DND-41 (cell line): ENCODE measurements at regions not wholly inside any gene's neighbourhood (a gene's known extent, or its start where the extent isn't known, plus 50 kb on each side); places are given as distances from the start of the nearest gene placed in this dataset.

Experiments used
- ATAC-seq: fragments of 200-7000 bp; cut with Tn5 transposase; 3 replicates; pipeline ENCODE4 v1.9.1; 2021; ENCODE audit warnings: low read depth; ENCODE audit not compliant: insufficient read depth
- DNase-seq: peaks from one replicate; pipeline ENCODE4 v3.0.0-alpha.2; 2020
- H2AFZ ChIP-seq: 2 replicates; pipeline ENCODE4 v1.6.0; 2012; ENCODE audit warnings: low read depth, low read length
- H3K27ac ChIP-seq: 2 replicates; pipeline ENCODE4 v1.5.1; 2012; ENCODE audit warnings: low read length, inconsistent platforms
- H3K27me3 ChIP-seq: fragments of 200-600 bp; sonication (generic); 2 replicates; pipeline ENCODE4 v1.6.0; 2012; ENCODE audit warnings: low read length, mild to moderate bottlenecking, inconsistent platforms; ENCODE audit not compliant: insufficient read depth, poor library complexity
- H3K36me3 ChIP-seq: 2 replicates; pipeline ENCODE4 v1.5.1; 2012; ENCODE audit warnings: low read length, inconsistent platforms; ENCODE audit not compliant: insufficient read depth
- H3K4me1 ChIP-seq: 2 replicates; pipeline ENCODE4 v1.5.1; 2012; ENCODE audit warnings: mild to moderate bottlenecking, low read length; ENCODE audit not compliant: insufficient read depth
- H3K4me2 ChIP-seq: 2 replicates; pipeline ENCODE4 v1.6.0; 2012; ENCODE audit warnings: mild to moderate bottlenecking, moderate library complexity, low read length, inconsistent platforms; ENCODE audit not compliant: insufficient read depth
- H3K4me3 ChIP-seq, 2 experiments: fragments of 200-600 bp in 1 of 2; shearing (Covaris generic) in 1 of 2; 2 replicates each; pipeline ENCODE4 v1.5.1; 2012 to 2016; ENCODE audit warnings: inconsistent platforms in 2 of 2, low read length in 2 of 2, mild to moderate bottlenecking in 2 of 2, low read depth in 1 of 2, moderate library complexity in 1 of 2
- H3K79me2 ChIP-seq: 2 replicates; pipeline ENCODE4 v1.6.0; 2012; ENCODE audit warnings: low read length, inconsistent platforms; ENCODE audit not compliant: insufficient read depth
- H3K9ac ChIP-seq: 2 replicates; pipeline ENCODE4 v1.6.0; 2012; ENCODE audit warnings: low read depth, mild to moderate bottlenecking, inconsistent platforms, low read length, moderate library complexity
- H3K9me3 ChIP-seq: 2 replicates; pipeline ENCODE4 v1.5.1; 2012; ENCODE audit warnings: low read length, moderate library complexity, mild to moderate bottlenecking, inconsistent platforms; ENCODE audit not compliant: insufficient read depth, severe bottlenecking
- H4K20me1 ChIP-seq: 2 replicates; pipeline ENCODE4 v1.6.0; 2012; ENCODE audit warnings: low read length; ENCODE audit not compliant: insufficient read depth
- EZH2 ChIP-seq: IDR thresholded peaks from 3 replicates; pipeline ENCODE4 v1.6.1; 2012; ENCODE audit warnings: borderline replicate concordance, low read depth, mild to moderate bottlenecking, moderate library complexity, low read length, inconsistent platforms; ENCODE audit not compliant: severe bottlenecking
- TF ChIP-seq, protein P1 (sequence below): IDR thresholded peaks from 2 replicates; pipeline ENCODE4 v1.5.1; 2012; ENCODE audit warnings: borderline replicate concordance, low read length, moderate library complexity, mild to moderate bottlenecking; ENCODE audit not compliant: poor library complexity, severe bottlenecking; ENCODE audit errors: extremely low read depth

GRCh38 chr2:122634256-122634655 is 878.8 kb downstream of the TSN start:
- H3K36me3 ChIP-seq = no peaks in the 10 kb centered on the region
- H4K20me1 ChIP-seq = no peaks in the 10 kb centered on the region
- H3K79me2 ChIP-seq = no peaks in the 10 kb centered on the region
- no peaks in the 10 kb centered on the region for H3K4me1 ChIP-seq
- no peak overlapping the region for H2AFZ ChIP-seq
- H3K4me2 ChIP-seq = no peak overlapping the region
- TF ChIP-seq EZH2 = no peak
- TF ChIP-seq, protein P1, sequence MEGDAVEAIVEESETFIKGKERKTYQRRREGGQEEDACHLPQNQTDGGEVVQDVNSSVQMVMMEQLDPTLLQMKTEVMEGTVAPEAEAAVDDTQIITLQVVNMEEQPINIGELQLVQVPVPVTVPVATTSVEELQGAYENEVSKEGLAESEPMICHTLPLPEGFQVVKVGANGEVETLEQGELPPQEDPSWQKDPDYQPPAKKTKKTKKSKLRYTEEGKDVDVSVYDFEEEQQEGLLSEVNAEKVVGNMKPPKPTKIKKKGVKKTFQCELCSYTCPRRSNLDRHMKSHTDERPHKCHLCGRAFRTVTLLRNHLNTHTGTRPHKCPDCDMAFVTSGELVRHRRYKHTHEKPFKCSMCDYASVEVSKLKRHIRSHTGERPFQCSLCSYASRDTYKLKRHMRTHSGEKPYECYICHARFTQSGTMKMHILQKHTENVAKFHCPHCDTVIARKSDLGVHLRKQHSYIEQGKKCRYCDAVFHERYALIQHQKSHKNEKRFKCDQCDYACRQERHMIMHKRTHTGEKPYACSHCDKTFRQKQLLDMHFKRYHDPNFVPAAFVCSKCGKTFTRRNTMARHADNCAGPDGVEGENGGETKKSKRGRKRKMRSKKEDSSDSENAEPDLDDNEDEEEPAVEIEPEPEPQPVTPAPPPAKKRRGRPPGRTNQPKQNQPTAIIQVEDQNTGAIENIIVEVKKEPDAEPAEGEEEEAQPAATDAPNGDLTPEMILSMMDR = no peak
- no peaks in the 10 kb centered on the region for H3K27me3 ChIP-seq
- H3K9me3 ChIP-seq = no peaks in the 10 kb centered on the region
- no peak overlapping the region for H3K27ac ChIP-seq
- DNase-seq (no peak), ATAC-seq (no peak)
- H3K4me3 ChIP-seq = no peak overlapping the region
- no peak overlapping the region for H3K9ac ChIP-seq

- Histone ChIP-seq H3K9ac (no peak overlapping the region), H3K4me3 (no peak overlapping the region)
Observed at GRCh38 chr2:122634920-122635319, 879.5 kb downstream of the TSN start.

GRCh38 chr2:122635686-122636085 is 880.2 kb downstream of the TSN start:
- Histone ChIP-seq H3K27me3 (no peaks in the 10 kb centered on the region), H3K9ac (no peak overlapping the region), H3K4me2 (no peak overlapping the region), H3K9me3 (no peaks in the 10 kb centered on the region), H3K27ac (no peak overlapping the region), H4K20me1 (no peaks in the 10 kb centered on the region), H3K36me3 (no peaks in the 10 kb centered on the region), H3K4me1 (no peaks in the 10 kb centered on the region), H3K4me3 (no peak overlapping the region), H2AFZ (no peak overlapping the region), H3K79me2 (no peaks in the 10 kb centered on the region)
- DNase-seq (no peak), ATAC-seq (0 out of 3 replicates have a peak, but pooled peaks have one; percentile 22)
- TF ChIP-seq, protein P1 = no peak
- TF ChIP-seq EZH2 = no peak

More at GRCh38 chr2:122634920-122635319, 879.5 kb downstream of the TSN start:
- H3K4me2 ChIP-seq = no peak overlapping the region
- no peaks in the 10 kb centered on the region for H3K9me3 ChIP-seq
- TF ChIP-seq, protein P1 = no peak
- no peak for TF ChIP-seq EZH2
- no peaks in the 10 kb centered on the region for H3K4me1 ChIP-seq
- H3K79me2 ChIP-seq = no peaks in the 10 kb centered on the region
- DNase-seq (no peak), ATAC-seq (no peak)
- no peaks in the 10 kb centered on the region for H3K36me3 ChIP-seq
- no peak overlapping the region for H2AFZ ChIP-seq
- no peaks in the 10 kb centered on the region for H3K27me3 ChIP-seq
- no peak overlapping the region for H3K27ac ChIP-seq
- no peaks in the 10 kb centered on the region for H4K20me1 ChIP-seq

GRCh38 chr2:122636097-122636496 is 880.6 kb downstream of the TSN start:
- H2AFZ ChIP-seq = no peak overlapping the region
- ATAC-seq (no peak), DNase-seq (no peak)
- H4K20me1 ChIP-seq = no peaks in the 10 kb centered on the region
- no peak overlapping the region for H3K4me2 ChIP-seq
- H3K9ac ChIP-seq = no peak overlapping the region
- H3K9me3 ChIP-seq = no peaks in the 10 kb centered on the region
- no peaks in the 10 kb centered on the region for H3K79me2 ChIP-seq
- TF ChIP-seq, protein P1 = no peak
- TF ChIP-seq EZH2 = no peak
- H3K27ac ChIP-seq = no peak overlapping the region
- H3K4me3 ChIP-seq = no peak overlapping the region
- H3K27me3 ChIP-seq = no peaks in the 10 kb centered on the region
- no peaks in the 10 kb centered on the region for H3K36me3 ChIP-seq
- no peaks in the 10 kb centered on the region for H3K4me1 ChIP-seq
